Heart right ventricle (tissue), 16 donors: ENCODE measurements at regions not wholly inside any gene's neighbourhood (a gene's known extent, or its start where the extent isn't known, plus 50 kb on each side); places are given as distances from the start of the nearest gene placed in this dataset.

Source experiments
- ATAC-seq, 8 donors: fragments of 200-7000 bp; cut with Tn5 transposase; one replicate each; pipeline ENCODE4 v1.9.1; 2020; ENCODE audit warnings: mild to moderate bottlenecking in 8 of 8, moderate library complexity in 8 of 8, moderate number of reproducible peaks in 1 of 8
- DNase-seq, 2 donors: peaks; one replicate each; pipeline ENCODE4 v3.0.0-alpha.2; 2020
- H3K27ac ChIP-seq, 10 donors: fragments of 200-600 bp; sonication (generic) in 2 of 10; one replicate each; pipeline versions ENCODE4 v1.5.0 to v1.8.0; 2020 to 2022; ENCODE audit warnings: mild to moderate bottlenecking in 3 of 10
- H3K27me3 ChIP-seq, 7 donors: fragments of 200-600 bp; one replicate each; pipeline ENCODE4 v1.8.0; 2021 to 2022; ENCODE audit warnings: mild to moderate bottlenecking in 2 of 7
- H3K36me3 ChIP-seq, 9 donors: fragments of 200-600 bp; sonication (generic) in 1 of 9; one replicate each; pipeline versions ENCODE4 v1.5.0 to v1.8.0; 2020 to 2022; ENCODE audit warnings: mild to moderate bottlenecking in 2 of 9
- H3K4me1 ChIP-seq, 9 donors: fragments of 200-600 bp; sonication (generic) in 1 of 9; one replicate each; pipeline versions ENCODE4 v1.5.0 to v1.8.0; 2020 to 2022; ENCODE audit warnings: mild to moderate bottlenecking in 4 of 9
- H3K4me3 ChIP-seq, 10 donors: fragments of 200-600 bp; sonication (generic) in 2 of 10; one replicate each; pipeline versions ENCODE4 v1.5.0 to v1.8.0; 2020 to 2022; ENCODE audit warnings: mild to moderate bottlenecking in 7 of 10, moderate library complexity in 2 of 10
- H3K9me3 ChIP-seq, 11 donors: fragments of 200-600 bp in 10 of 11; sonication (generic) in 2 of 11; one replicate each; pipeline versions ENCODE4 v1.5.0 to v1.8.0; 2013 to 2022; ENCODE audit warnings: mild to moderate bottlenecking in 2 of 11, control low read depth in 1 of 11, moderate library complexity in 1 of 11
- CTCF ChIP-seq, 9 donors: fragments of 200-600 bp; sonication (generic) in 2 of 9; IDR thresholded peaks; one replicate each; pipeline versions ENCODE4 v1.5.0 to v1.8.0; 2021 to 2022; ENCODE audit warnings: antibody characterized with exemption in 9 of 9, mild to moderate bottlenecking in 5 of 9, moderate library complexity in 1 of 9
- WGBS, 2 donors: extraction: QIAGEN DNeasy Blood & Tissue Kit; methylation state at CpG; one replicate each; pipeline ENCODE4 v1.1.7; 2013; ENCODE audit warnings: inconsistent platforms in 1 of 2; 5-methylcytosine and 5-hydroxymethylcytosine counted together
- intact Hi-C, 10 donors: fragments of 100-400 bp; cut with DNase I; formaldehyde crosslinking; loops; one replicate each; pipeline versions ENCODE4 v1.11.1 to v1.14.2; 2022
- donor health status: Arrhythmogenic right ventricular cardiomyopathy.
- donor health status: ischemic (EF 13 %, LVEDD 7.1; RV severe dilation, severe dysfunction).
- donor health status: healthy with polysubstance abuse.
- donor health status: DM: no; HTN: yes; CAD: no.
- donor health status: DM: no; HTN: no; CAD: no.
- donor health status: ischemic (EF 25% LVEDD 6.9; RV normal size, moderate dysfunction).
- donor health status: ischemic (EF 25% LVEDD 5.7; RV mildly dilated, moderate dysfunction).
- donor health status: healthy.
- donor health status: DM: yes; HTN: yes; CAD: no.
- donor health status: Ischemic cardiomyopathy.
- donor health status: ischemic (EF 35%, LVEDD 5.7; RV mildly dilated, moderate dysfunction).
- donor health status: nonischemic (EF 11% LVEDD 7.7; RV severe dilation, severe dysfunction).
- donor health status: DM: yes; HTN: yes; CAD: no.
- donor health status: PGD.
- donor health status: ischemic (EF 29% LVEDD 5.4; RV normal size, mild dysfunction).
- donor health status: nonischemic (EF 23%, LVEDD 6.1; RV moderate dilation, normal function).

GRCh38 chr12:46530373-46531056 is 157.9 kb upstream of the SLC38A2 start:
- intact Hi-C loops: loop anchor here in 1 of 10 donors (10.0 kb wide), 1 partner anchor 124 kb away; no protein-coding TSS in a partner anchor
- H3K4me3 ChIP-seq: no peak overlapping the region
- peaks cover under 1 to 29% (median 22%) of the 10 kb centered on the region in 9 donors for H3K4me1 ChIP-seq
- no peak for DNase-seq
- no peaks in the 10 kb centered on the region for H3K36me3 ChIP-seq
- peaks cover 0 to 3% (median 0%) of the 10 kb centered on the region in 11 donors for H3K9me3 ChIP-seq
- H3K27me3 ChIP-seq: no peaks in the 10 kb centered on the region
- TF ChIP-seq CTCF (IDR thresholded peaks at IDR 0.05): no peak
- no peak overlapping the region for H3K27ac ChIP-seq
- WGBS, 2 donors: 91 to 95% methylated on average over 14 of the region's 14 CpGs
- peak in 3 of 8 donors; percentile 11 to 63 (median 23) for ATAC-seq

GRCh38 chr12:46526233-46526632 is 153.7 kb upstream of the SLC38A2 start:
- WGBS, 2 donors: 74 to 95% methylated on average over 3 of the region's 3 CpGs
- Histone ChIP-seq H3K9me3 (peaks cover 0 to 3% (median 0%) of the 10 kb centered on the region in 11 donors), H3K36me3 (no peaks in the 10 kb centered on the region), H3K4me3 (no peak overlapping the region), H3K27me3 (no peaks in the 10 kb centered on the region), H3K4me1 (peaks cover 10 to 50% (median 39%) of the 10 kb centered on the region in 9 donors), H3K27ac (no peak overlapping the region)
- no peak for TF ChIP-seq CTCF (IDR thresholded peaks at IDR 0.05)
- no peak for ATAC-seq
- no peak for DNase-seq
- intact Hi-C loops: loop anchor here in 4 of 10 donors (5.0 to 10.0 kb wide), 2 partner anchors 51 to 131 kb away; no protein-coding TSS in a partner anchor

GRCh38 chr12:46524778-46525177 is 152.2 kb upstream of the SLC38A2 start:
- no peak for TF ChIP-seq CTCF (IDR thresholded peaks at IDR 0.05)
- intact Hi-C loops: loop anchor here in 5 of 10 donors (2.0 to 10.0 kb wide), 3 partner anchors 50 to 133 kb away; no protein-coding TSS in a partner anchor
- H3K4me1 ChIP-seq: peaks cover 10 to 52% (median 39%) of the 10 kb centered on the region in 9 donors
- peaks cover 0 to 3% (median 0%) of the 10 kb centered on the region in 11 donors for H3K9me3 ChIP-seq
- no peak overlapping the region for H3K4me3 ChIP-seq
- no peaks in the 10 kb centered on the region for H3K36me3 ChIP-seq
- 0 to 12% methylated on average over 2 of the region's 2 CpGs for WGBS, 2 donors
- ATAC-seq (peak; percentile 95 to 99 (median 98)), DNase-seq (peak; percentile 85 to 95)
- peak overlapping the region; percentile 19 to 85 (median 76) for H3K27ac ChIP-seq
- H3K27me3 ChIP-seq: no peaks in the 10 kb centered on the region

- Histone ChIP-seq H3K4me1 (peaks cover 10 to 52% (median 39%) of the 10 kb centered on the region in 9 donors), H3K36me3 (no peaks in the 10 kb centered on the region), H3K4me3 (no peak overlapping the region), H3K27ac (peak overlapping the region; percentile 6 to 85 (median 76)), H3K9me3 (peaks cover 0 to 3% (median 0%) of the 10 kb centered on the region in 11 donors), H3K27me3 (no peaks in the 10 kb centered on the region)
- no peak for DNase-seq
- intact Hi-C loops: loop anchor here in 5 of 10 donors (2.0 to 10.0 kb wide), 3 partner anchors 49 to 133 kb away; no protein-coding TSS in a partner anchor
- peak in 2 of 8 donors; percentile 14 to 15 for ATAC-seq
- TF ChIP-seq CTCF (IDR thresholded peaks at IDR 0.05): no peak
- WGBS, 2 donors: 64 to 68% methylated on average over 10 of the region's 10 CpGs
Measured at GRCh38 chr12:46523863-46524770, 151.5 kb upstream of the SLC38A2 start.
